ENCODE measurements at regions not wholly inside any gene's neighbourhood (a gene's known extent, or its start where the extent isn't known, plus 50 kb on each side); places are given as distances from the start of the nearest gene placed in this dataset.

- WGBS, 3 donors, result 62 to 69% (median 64%) methylated on average over 4 of the region's 4 CpGs
- intact Hi-C loops (cut with DNase I), result no loop called here
- no peak for DNase-seq
Observed at GRCh38 chr2:128686497-128686859, 367.8 kb upstream of the HS6ST1 start.

GRCh38 chr2:128686881-128687555 lies 368.4 kb upstream of the HS6ST1 start:
- Histone ChIP-seq H3K27ac (no peak overlapping the region), H3K4me3 (no peak overlapping the region), H3K36me3 (no peaks in the 10 kb centered on the region), H3K9me3 (no peaks in the 10 kb centered on the region), H3K4me1 (ENCODE audit: insufficient read depth) (no peaks in the 10 kb centered on the region), H3K27me3 (no peaks in the 10 kb centered on the region)
- DNase-seq, result no peak
- intact Hi-C loops (cut with DNase I), result no loop called here
- WGBS, 3 donors, result 88 to 94% (median 89%) methylated on average over 6 of the region's 6 CpGs
- TF ChIP-seq POLR2A (IDR thresholded peaks at IDR 0.05), result no peak
- TF ChIP-seq CTCF (IDR thresholded peaks at IDR 0.05), result no peak
- TF ChIP-seq EP300 (IDR thresholded peaks at IDR 0.05), result no peak

More at GRCh38 chr2:128686497-128686859, 367.8 kb upstream of the HS6ST1 start:
- no peak overlapping the region for H3K4me3 ChIP-seq
- no peaks in the 10 kb centered on the region for H3K4me1 ChIP-seq (ENCODE audit: insufficient read depth)
- no peaks in the 10 kb centered on the region for H3K27me3 ChIP-seq
- H3K9me3 ChIP-seq, result no peaks in the 10 kb centered on the region
- H3K27ac ChIP-seq, result no peak overlapping the region
- no peaks in the 10 kb centered on the region for H3K36me3 ChIP-seq
- TF ChIP-seq EP300 (IDR thresholded peaks at IDR 0.05) (no peak), CTCF (IDR thresholded peaks at IDR 0.05) (no peak), POLR2A (IDR thresholded peaks at IDR 0.05) (no peak)

GRCh38 chr2:128687565-128687964 lies 368.9 kb upstream of the HS6ST1 start:
- WGBS, 3 donors, result 53 to 96% (median 95%) methylated on average over 4 of the region's 4 CpGs

GRCh38 chr2:128689971-128690370 lies 371.3 kb upstream of the HS6ST1 start:
- Histone ChIP-seq H3K4me1 (ENCODE audit: insufficient read depth) (no peaks in the 10 kb centered on the region), H3K4me3 (no peak overlapping the region), H3K27me3 (no peaks in the 10 kb centered on the region), H3K9me3 (no peaks in the 10 kb centered on the region), H3K27ac (no peak overlapping the region), H3K36me3 (no peaks in the 10 kb centered on the region)
- no peak for DNase-seq
- WGBS, 3 donors, result 87 to 89% (median 88%) methylated on average over 14 of the region's 14 CpGs
- TF ChIP-seq CTCF (IDR thresholded peaks at IDR 0.05) (no peak), EP300 (IDR thresholded peaks at IDR 0.05) (no peak), POLR2A (IDR thresholded peaks at IDR 0.05) (no peak)
- intact Hi-C loops (cut with DNase I), result no loop called here

More at GRCh38 chr2:128687565-128687964, 368.9 kb upstream of the HS6ST1 start:
- H3K4me3 ChIP-seq, result no peak overlapping the region
- DNase-seq, result no peak
- intact Hi-C loops (cut with DNase I), result no loop called here
- no peaks in the 10 kb centered on the region for H3K36me3 ChIP-seq
- H3K27ac ChIP-seq, result no peak overlapping the region
- H3K27me3 ChIP-seq, result no peaks in the 10 kb centered on the region
- H3K9me3 ChIP-seq, result no peaks in the 10 kb centered on the region
- TF ChIP-seq POLR2A (IDR thresholded peaks at IDR 0.05) (no peak), CTCF (IDR thresholded peaks at IDR 0.05) (no peak), EP300 (IDR thresholded peaks at IDR 0.05) (no peak)
- H3K4me1 ChIP-seq (ENCODE audit: insufficient read depth), result no peaks in the 10 kb centered on the region

All from ovary (tissue), 7 donors.